Fibroblast of pulmonary artery (primary cell): ENCODE measurements at regions not wholly inside any gene's neighbourhood (a gene's known extent, or its start where the extent isn't known, plus 50 kb on each side); places are given as distances from the start of the nearest gene placed in this dataset.

ENCODE experiments used
- DNase-seq: peaks from one replicate; pipeline ENCODE4 v3.0.0-alpha.2; 2010; ENCODE audit warnings: low read depth
- H3K4me3 ChIP-seq: replicated peaks from 2 replicates; pipeline ENCODE4 v1.5.1; 2011; ENCODE audit warnings: low read depth, mild to moderate bottlenecking, control low read depth, low read length, moderate library complexity
- TF ChIP-seq, protein P1 (sequence below): IDR thresholded peaks from 2 replicates; pipeline ENCODE4 v1.5.1; 2011; ENCODE audit warnings: mild to moderate bottlenecking, control low read depth, low read length, inconsistent platforms; ENCODE audit errors: missing control alignments

DNA sequence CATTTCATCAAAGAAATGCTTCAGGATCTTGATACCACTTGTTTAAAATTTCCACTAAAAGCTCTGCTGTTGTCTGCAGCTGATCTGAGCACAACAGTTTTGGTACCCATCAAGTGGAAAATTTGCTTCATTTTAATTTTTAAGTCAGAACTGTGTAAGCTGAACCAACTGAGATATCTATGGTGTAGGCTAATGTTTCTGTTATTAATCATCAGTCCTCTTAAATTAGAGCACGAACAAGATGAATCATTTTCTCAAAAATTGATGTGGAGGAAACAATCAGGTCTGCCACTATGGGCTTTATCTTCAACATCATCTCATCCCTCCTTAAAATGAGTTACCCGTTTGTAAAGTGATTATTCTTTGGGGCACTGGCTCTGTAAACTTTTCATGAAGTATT lies 221.5 kb upstream of the NBEA start:
- TF ChIP-seq, protein P1, sequence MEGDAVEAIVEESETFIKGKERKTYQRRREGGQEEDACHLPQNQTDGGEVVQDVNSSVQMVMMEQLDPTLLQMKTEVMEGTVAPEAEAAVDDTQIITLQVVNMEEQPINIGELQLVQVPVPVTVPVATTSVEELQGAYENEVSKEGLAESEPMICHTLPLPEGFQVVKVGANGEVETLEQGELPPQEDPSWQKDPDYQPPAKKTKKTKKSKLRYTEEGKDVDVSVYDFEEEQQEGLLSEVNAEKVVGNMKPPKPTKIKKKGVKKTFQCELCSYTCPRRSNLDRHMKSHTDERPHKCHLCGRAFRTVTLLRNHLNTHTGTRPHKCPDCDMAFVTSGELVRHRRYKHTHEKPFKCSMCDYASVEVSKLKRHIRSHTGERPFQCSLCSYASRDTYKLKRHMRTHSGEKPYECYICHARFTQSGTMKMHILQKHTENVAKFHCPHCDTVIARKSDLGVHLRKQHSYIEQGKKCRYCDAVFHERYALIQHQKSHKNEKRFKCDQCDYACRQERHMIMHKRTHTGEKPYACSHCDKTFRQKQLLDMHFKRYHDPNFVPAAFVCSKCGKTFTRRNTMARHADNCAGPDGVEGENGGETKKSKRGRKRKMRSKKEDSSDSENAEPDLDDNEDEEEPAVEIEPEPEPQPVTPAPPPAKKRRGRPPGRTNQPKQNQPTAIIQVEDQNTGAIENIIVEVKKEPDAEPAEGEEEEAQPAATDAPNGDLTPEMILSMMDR: no peak
- DNase-seq: no peak
- H3K4me3 ChIP-seq: no peak overlapping the region

DNA sequence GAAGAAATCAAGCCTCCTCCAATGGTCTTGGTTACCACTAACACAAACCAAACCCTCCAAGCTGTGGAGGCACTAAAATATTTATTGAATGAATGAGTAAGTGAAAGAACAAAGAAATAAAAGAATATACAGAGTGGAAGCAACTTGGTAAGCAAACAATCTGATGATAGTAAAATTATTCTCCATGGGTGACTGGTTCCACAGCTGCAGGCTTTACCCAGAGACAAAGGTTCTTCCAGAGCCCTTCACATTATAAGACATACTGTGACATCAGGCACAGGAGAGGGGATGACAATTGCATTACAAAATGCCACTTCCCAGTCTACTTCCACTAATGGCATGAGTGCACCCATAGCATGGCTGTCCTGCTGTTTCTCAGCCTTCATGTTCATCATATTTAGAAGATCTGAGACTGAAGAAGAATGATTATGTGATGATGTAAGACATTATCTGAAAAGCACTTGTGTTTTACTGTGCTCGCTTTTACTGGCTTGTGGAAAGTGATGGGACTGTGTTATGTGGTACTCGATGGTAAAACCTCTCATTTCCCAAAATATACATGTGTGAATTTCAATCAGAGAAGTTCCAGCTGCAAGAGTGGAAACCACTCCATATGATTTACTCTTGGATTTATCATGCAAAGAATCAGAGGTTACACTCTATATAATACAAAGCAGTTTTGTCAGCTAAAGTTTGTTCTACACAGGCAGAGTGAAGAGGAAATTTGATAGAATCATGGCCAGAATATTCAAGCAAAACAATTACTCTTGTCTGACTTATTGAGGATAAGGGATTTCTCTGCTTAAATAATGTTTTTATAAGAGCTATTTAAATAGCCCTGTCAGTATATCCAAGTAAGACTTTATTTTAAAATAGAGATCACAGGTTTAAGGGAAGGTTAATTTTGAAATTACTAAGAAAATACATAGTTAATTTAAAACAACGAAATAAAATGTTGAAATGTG lies 220.2 kb upstream of the NBEA start:
- DNase-seq: no peak
- TF ChIP-seq, protein P1: no peak

DNA sequence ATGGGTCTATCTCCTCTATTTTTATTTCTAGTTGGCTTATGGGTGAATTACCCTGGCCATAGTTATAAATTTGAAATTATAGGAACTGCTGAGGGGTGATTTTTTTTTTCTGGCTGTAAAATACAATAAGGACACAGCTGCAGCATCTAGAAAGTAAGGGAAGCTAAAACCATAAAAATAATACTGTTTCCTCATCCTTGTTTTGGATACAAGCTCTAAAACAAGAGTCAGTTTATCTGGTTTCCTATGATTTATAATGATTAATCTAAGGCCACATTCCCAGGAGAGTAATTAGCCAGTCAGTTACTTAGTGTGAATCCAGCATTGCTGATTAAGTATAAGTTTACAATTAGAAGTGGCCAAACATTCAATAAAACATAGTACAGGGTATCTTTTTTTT lies 219.1 kb upstream of the NBEA start:
- TF ChIP-seq, protein P1: no peak
- DNase-seq: no peak
- H3K4me3 ChIP-seq: no peak overlapping the region

More for the DNA sequence above, 220.2 kb upstream of the NBEA start:
- no peak overlapping the region for H3K4me3 ChIP-seq

DNA sequence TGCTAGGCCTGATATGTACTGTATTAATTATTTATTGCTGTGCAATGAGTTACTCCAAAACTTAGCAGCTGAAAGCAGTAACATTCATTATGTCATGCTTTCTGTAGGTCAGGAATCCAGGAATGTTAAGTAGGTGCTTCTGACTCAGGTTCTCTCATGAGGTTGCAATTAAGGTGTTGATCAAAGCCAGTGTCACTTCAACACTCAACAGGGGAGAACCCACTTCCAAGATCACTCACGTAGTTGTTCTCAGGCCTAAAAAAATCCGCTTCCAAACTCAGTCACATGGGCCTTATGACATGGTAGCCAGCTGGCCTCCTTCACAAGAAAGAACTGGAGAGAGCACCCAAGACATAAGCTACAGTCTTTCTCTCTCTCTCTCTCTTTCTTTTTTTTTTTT lies 211.1 kb upstream of the NBEA start:
- TF ChIP-seq, protein P1: no peak
- DNase-seq: no peak
- H3K4me3 ChIP-seq: no peak overlapping the region

DNA sequence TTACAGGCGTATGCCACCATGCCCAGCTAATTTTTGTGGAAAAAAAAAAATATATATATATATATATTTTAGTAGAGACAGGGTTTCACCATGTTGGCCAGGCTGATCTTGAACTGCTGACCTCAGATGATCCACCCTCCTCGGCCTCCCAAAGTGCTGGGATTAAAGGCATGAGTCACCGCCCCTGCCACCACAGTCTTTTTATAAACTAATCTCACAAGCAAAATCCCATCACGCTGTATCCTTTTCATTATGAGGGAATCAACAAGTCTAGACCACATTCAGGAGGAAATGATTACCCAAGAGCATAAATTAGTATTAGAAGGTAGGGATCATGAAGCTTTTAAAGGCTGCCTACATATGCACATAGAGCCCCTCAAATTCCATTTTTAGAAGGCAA lies 210.6 kb upstream of the NBEA start:
- TF ChIP-seq, protein P1: no peak
- no peak overlapping the region for H3K4me3 ChIP-seq
- no peak for DNase-seq

DNA sequence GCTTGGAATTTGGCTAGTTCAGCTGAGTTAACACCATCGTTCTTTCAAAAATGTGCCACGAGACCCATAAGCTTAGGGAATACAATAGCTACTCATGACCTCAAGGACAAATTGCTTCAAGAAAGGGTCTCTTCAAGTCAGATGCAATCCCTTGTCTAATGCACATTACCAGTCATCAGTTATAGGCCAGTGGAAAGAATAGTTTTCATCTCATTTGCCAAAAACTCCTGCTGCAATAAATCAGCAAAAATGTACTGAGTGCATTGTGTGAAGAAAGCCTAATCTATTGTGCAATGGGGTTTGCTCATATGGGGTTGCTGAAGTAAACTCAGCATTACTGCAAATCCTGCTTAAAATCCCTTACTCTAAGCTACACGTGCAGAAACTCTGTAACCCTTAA lies 208.3 kb upstream of the NBEA start:
- TF ChIP-seq, protein P1: no peak
- DNase-seq: peak; percentile 92

More for the DNA sequence above, 208.3 kb upstream of the NBEA start:
- H3K4me3 ChIP-seq: no peak overlapping the region
